NB4 (cell line): ENCODE measurements at regions not wholly inside any gene's neighbourhood (a gene's known extent, or its start where the extent isn't known, plus 50 kb on each side); places are given as distances from the start of the nearest gene placed in this dataset.

ENCODE experiments used
- DNase-seq: peaks from one replicate; pipeline ENCODE4 v3.0.0; 2010; ENCODE audit warnings: low read depth
- H3K4me3 ChIP-seq: one replicate; pipeline ENCODE4 v1.5.1; 2011; ENCODE audit warnings: mild to moderate bottlenecking, low read depth, low read length, moderate library complexity
- MAX ChIP-seq: IDR thresholded peaks from 2 replicates; pipeline ENCODE4 v1.6.1; 2011; ENCODE audit warnings: low read depth, low read length
- MYC ChIP-seq: IDR thresholded peaks from 2 replicates; pipeline ENCODE4 v1.6.1; 2011; ENCODE audit warnings: low read depth, low read length
- POLR2A ChIP-seq: IDR thresholded peaks from 2 replicates; pipeline ENCODE4 v1.6.1; 2011; ENCODE audit warnings: mild to moderate bottlenecking; ENCODE audit not compliant: insufficient read length; ENCODE audit errors: extremely low read depth
- TF ChIP-seq, protein P1 (sequence below): IDR thresholded peaks from one replicate; pipeline ENCODE4 v1.5.1; 2012; ENCODE audit warnings: low read depth, low read length

- DNase-seq = no peak
- H3K4me3 ChIP-seq = no peak overlapping the region
- TF ChIP-seq, protein P1, sequence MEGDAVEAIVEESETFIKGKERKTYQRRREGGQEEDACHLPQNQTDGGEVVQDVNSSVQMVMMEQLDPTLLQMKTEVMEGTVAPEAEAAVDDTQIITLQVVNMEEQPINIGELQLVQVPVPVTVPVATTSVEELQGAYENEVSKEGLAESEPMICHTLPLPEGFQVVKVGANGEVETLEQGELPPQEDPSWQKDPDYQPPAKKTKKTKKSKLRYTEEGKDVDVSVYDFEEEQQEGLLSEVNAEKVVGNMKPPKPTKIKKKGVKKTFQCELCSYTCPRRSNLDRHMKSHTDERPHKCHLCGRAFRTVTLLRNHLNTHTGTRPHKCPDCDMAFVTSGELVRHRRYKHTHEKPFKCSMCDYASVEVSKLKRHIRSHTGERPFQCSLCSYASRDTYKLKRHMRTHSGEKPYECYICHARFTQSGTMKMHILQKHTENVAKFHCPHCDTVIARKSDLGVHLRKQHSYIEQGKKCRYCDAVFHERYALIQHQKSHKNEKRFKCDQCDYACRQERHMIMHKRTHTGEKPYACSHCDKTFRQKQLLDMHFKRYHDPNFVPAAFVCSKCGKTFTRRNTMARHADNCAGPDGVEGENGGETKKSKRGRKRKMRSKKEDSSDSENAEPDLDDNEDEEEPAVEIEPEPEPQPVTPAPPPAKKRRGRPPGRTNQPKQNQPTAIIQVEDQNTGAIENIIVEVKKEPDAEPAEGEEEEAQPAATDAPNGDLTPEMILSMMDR = no peak
- no peak for TF ChIP-seq MYC
- TF ChIP-seq POLR2A = no peak
- TF ChIP-seq MAX = no peak
These were observed 117.6 kb upstream of the HMHB1 start for GRCh38 chr5:143694357-143694756.

GRCh38 chr5:143693651-143694252 lies 118.2 kb upstream of the HMHB1 start:
- H3K4me3 ChIP-seq = no peak overlapping the region
- no peak for DNase-seq
- TF ChIP-seq, protein P1 = no peak
- TF ChIP-seq MYC (no peak), POLR2A (no peak), MAX (no peak)

DNA sequence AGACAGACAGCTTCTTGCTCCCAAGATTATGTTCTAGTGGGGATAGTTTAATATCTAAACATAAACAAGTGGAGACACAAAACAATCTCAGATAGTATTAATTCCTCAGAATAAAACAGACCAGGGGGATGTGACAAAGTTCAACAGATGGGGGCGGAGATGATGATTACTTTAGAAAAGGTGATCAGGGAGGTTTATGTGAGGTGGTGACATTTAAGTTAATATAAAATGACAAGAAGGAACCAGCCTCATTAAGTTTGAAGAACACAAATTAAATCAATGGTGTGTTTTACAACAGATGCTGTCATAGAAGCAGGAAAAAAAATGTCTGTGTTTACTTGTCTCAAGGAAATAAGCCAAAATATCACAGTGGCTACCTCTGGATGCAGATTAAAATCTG lies 119.6 kb upstream of the HMHB1 start:
- TF ChIP-seq MYC (no peak), POLR2A (no peak), MAX (no peak)
- TF ChIP-seq, protein P1 = no peak
- no peak for DNase-seq
- no peak overlapping the region for H3K4me3 ChIP-seq

DNA sequence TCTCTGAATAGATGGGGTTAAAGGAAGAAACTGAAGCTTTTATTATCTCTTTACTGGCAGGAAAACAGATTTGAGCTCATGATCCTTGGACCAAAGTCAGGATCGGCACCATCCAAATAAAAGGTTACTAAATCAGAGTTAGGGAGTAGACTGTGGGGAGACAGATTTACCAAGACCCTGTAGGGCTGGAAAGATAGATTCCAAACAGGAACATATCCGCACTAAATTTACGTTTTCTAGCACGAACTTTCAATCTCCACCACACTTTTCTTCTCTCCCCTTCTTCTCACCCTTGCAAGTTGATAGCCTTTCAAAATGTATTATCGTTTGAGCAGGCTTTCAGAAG lies 120.0 kb upstream of the HMHB1 start:
- TF ChIP-seq POLR2A = no peak
- TF ChIP-seq MYC = no peak
- TF ChIP-seq MAX = no peak
- TF ChIP-seq, protein P1 = no peak
- no peak overlapping the region for H3K4me3 ChIP-seq
- no peak for DNase-seq

GRCh38 chr5:143691287-143691944 lies 120.5 kb upstream of the HMHB1 start:
- no peak for DNase-seq
- TF ChIP-seq, protein P1 = no peak
- no peak overlapping the region for H3K4me3 ChIP-seq

DNA sequence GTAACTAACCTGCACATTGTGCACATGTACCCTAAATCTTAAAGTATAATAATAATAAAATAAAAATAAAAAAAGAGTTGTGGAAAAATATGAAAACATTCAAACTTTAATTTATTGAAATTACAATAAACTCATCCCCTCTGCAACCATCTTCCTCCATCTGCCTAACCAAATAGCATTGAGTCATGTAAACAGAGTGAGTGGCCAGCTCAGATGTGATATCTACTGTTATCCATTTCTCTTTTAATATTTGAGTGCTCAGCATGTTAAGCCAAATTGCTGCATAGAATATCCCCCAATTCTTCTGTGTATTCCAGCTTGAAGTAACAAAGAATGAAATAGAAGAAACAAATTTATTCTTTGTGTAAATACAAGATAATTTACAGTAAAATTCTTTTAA lies 124.4 kb upstream of the HMHB1 start:
- H3K4me3 ChIP-seq = no peak overlapping the region

More for the DNA sequence above, 124.4 kb upstream of the HMHB1 start:
- DNase-seq = no peak
- TF ChIP-seq POLR2A = no peak
